OCI-LY3 (cell line): ENCODE measurements at regions not wholly inside any gene's neighbourhood (a gene's known extent, or its start where the extent isn't known, plus 50 kb on each side); places are given as distances from the start of the nearest gene placed in this dataset.

Source experiments
- EZH2phosphoT487 ChIP-seq: fragments of 200-600 bp; shearing (Covaris generic); IDR thresholded peaks from 2 replicates; pipeline ENCODE4 v1.6.1; 2018; ENCODE audit warnings: antibody characterized with exemption, mixed run types, low read depth
- TF ChIP-seq, protein P1 (sequence below): fragments of 200-600, 300-600 bp; sonication (generic); IDR thresholded peaks from 2 replicates; pipeline ENCODE4 v1.5.1; 2014; ENCODE audit warnings: antibody characterized with exemption, low read length, low read depth

- TF ChIP-seq, protein P1, sequence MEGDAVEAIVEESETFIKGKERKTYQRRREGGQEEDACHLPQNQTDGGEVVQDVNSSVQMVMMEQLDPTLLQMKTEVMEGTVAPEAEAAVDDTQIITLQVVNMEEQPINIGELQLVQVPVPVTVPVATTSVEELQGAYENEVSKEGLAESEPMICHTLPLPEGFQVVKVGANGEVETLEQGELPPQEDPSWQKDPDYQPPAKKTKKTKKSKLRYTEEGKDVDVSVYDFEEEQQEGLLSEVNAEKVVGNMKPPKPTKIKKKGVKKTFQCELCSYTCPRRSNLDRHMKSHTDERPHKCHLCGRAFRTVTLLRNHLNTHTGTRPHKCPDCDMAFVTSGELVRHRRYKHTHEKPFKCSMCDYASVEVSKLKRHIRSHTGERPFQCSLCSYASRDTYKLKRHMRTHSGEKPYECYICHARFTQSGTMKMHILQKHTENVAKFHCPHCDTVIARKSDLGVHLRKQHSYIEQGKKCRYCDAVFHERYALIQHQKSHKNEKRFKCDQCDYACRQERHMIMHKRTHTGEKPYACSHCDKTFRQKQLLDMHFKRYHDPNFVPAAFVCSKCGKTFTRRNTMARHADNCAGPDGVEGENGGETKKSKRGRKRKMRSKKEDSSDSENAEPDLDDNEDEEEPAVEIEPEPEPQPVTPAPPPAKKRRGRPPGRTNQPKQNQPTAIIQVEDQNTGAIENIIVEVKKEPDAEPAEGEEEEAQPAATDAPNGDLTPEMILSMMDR: no peak
- no peak for TF ChIP-seq EZH2phosphoT487
Measured at GRCh38 chr3:79871656-79872055, 103.9 kb upstream of the ROBO1 start.
